DOHH2 (cell line): ENCODE measurements at regions not wholly inside any gene's neighbourhood (a gene's known extent, or its start where the extent isn't known, plus 50 kb on each side); places are given as distances from the start of the nearest gene placed in this dataset.

Experiments
- H3F3A ChIP-seq: fragments of 200-600 bp; sonication (generic), shearing (Covaris generic); 2 replicates; pipeline ENCODE4 v1.6.0; 2016; ENCODE audit warnings: antibody characterized with exemption, mild to moderate bottlenecking; ENCODE audit not compliant: control insufficient read depth, insufficient read depth
- H3K27ac ChIP-seq: fragments of 200-600 bp; sonication (generic); 2 replicates; pipeline ENCODE4 v1.5.1; 2014; ENCODE audit warnings: low read depth, mild to moderate bottlenecking, low read length, moderate library complexity
- H3K27me3 ChIP-seq: fragments of 200-600 bp; sonication (generic); 2 replicates; pipeline ENCODE4 v1.6.1; 2014; ENCODE audit warnings: mild to moderate bottlenecking, low read length, mixed read lengths; ENCODE audit not compliant: control insufficient read depth
- H3K36me3 ChIP-seq: fragments of 200-600 bp; sonication (generic); 2 replicates; pipeline ENCODE4 v1.6.1; 2014; ENCODE audit warnings: mild to moderate bottlenecking, low read length, moderate library complexity, mixed read lengths; ENCODE audit not compliant: control insufficient read depth
- H3K4me1 ChIP-seq: fragments of 200-600 bp; sonication (generic); 2 replicates; pipeline ENCODE4 v1.6.1; 2014; ENCODE audit warnings: mild to moderate bottlenecking, low read length, mixed read lengths; ENCODE audit not compliant: control insufficient read depth
- H3K4me2 ChIP-seq: fragments of 200-600 bp; sonication (generic); 2 replicates; pipeline ENCODE4 v1.6.0; 2014; ENCODE audit warnings: mild to moderate bottlenecking, low read length, moderate library complexity
- H3K4me3 ChIP-seq: fragments of 200-600 bp; sonication (generic); 2 replicates; pipeline ENCODE4 v1.5.1; 2014; ENCODE audit warnings: mild to moderate bottlenecking, low read length, mixed read lengths
- H3K79me2 ChIP-seq: fragments of 200-600 bp; sonication (generic); 2 replicates; pipeline ENCODE4 v1.6.1; 2014; ENCODE audit warnings: mild to moderate bottlenecking, low read length, mixed read lengths; ENCODE audit not compliant: control insufficient read depth
- H3K9me2 ChIP-seq: fragments of 200-600 bp; sonication (generic); replicated peaks from 2 replicates; pipeline ENCODE4 v1.6.1; 2014; ENCODE audit warnings: mild to moderate bottlenecking, low read length, mixed read lengths; ENCODE audit not compliant: control insufficient read depth
- H3K9me3 ChIP-seq: fragments of 200-600 bp; sonication (generic); 2 replicates; pipeline ENCODE4 v1.6.1; 2014; ENCODE audit warnings: antibody characterized with exemption, low read length, mixed read lengths; ENCODE audit not compliant: control insufficient read depth, insufficient read depth
- H4K20me1 ChIP-seq: fragments of 200-600 bp; sonication (generic); 2 replicates; pipeline ENCODE4 v1.6.0; 2014; ENCODE audit warnings: low read depth, mild to moderate bottlenecking, antibody characterized with exemption, low read length, moderate library complexity; ENCODE audit not compliant: control insufficient read depth, insufficient read depth
- EZH2phosphoT487 ChIP-seq: fragments of 200-600 bp; sonication (generic); IDR thresholded peaks from 2 replicates; pipeline ENCODE4 v1.6.1; 2017; ENCODE audit warnings: borderline replicate concordance, mild to moderate bottlenecking, antibody characterized with exemption, low read length, moderate library complexity, mixed read lengths
- TF ChIP-seq, protein P1 (sequence below): fragments of 200-600 bp; sonication (generic); IDR thresholded peaks from one replicate; pipeline ENCODE4 v1.5.1; 2014; ENCODE audit warnings: antibody characterized with exemption, mild to moderate bottlenecking, low read depth, low read length; ENCODE audit not compliant: poor library complexity, severe bottlenecking

DNA sequence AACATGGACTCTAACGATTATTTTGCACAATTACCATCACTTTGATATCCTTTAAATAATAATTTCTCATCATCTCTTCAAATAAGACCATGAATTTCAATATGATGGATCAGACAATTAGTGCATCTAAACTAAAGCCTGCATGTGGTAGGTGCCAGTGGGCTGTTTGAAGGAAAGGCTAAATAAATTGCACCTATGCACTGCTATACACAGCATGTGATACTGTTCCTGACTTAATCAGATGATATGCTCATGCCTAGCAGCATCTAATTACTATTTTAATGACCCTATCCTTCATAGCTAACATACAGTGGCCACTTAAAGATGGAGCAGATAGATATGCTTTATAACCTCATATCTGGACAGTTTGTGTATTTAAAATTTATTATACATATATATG, 731.6 kb upstream of the MANEA start:
- Histone ChIP-seq H3K4me2 (no peak overlapping the region), H3K4me1 (no peaks in the 10 kb centered on the region), H3K27ac (no peak overlapping the region), H3F3A (no peaks in the 10 kb centered on the region), H3K9me3 (no peaks in the 10 kb centered on the region), H3K79me2 (no peaks in the 10 kb centered on the region), H3K27me3 (no peaks in the 10 kb centered on the region), H3K4me3 (no peak overlapping the region), H4K20me1 (no peaks in the 10 kb centered on the region), H3K9me2 (no peaks in the 10 kb centered on the region), H3K36me3 (no peaks in the 10 kb centered on the region)
- TF ChIP-seq, protein P1, sequence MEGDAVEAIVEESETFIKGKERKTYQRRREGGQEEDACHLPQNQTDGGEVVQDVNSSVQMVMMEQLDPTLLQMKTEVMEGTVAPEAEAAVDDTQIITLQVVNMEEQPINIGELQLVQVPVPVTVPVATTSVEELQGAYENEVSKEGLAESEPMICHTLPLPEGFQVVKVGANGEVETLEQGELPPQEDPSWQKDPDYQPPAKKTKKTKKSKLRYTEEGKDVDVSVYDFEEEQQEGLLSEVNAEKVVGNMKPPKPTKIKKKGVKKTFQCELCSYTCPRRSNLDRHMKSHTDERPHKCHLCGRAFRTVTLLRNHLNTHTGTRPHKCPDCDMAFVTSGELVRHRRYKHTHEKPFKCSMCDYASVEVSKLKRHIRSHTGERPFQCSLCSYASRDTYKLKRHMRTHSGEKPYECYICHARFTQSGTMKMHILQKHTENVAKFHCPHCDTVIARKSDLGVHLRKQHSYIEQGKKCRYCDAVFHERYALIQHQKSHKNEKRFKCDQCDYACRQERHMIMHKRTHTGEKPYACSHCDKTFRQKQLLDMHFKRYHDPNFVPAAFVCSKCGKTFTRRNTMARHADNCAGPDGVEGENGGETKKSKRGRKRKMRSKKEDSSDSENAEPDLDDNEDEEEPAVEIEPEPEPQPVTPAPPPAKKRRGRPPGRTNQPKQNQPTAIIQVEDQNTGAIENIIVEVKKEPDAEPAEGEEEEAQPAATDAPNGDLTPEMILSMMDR = no peak
- no peak for TF ChIP-seq EZH2phosphoT487

DNA sequence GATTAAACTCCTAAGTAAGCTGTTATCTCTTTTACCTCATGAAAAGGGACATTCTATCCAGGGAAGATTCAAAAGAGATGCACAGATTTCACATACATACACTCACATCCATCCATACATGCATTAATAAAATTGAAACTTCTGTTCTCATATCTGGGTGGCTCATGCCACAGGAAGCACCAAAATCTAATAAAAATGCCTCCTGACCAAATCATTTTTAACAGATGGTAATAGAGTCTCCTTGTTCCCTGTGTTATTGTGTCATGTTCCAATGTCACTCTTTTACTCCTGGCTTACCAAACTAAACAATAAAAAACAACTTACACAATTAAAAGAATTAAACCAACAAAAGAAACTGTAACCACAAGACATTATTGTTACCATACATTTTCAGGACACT, 742.1 kb upstream of the MANEA start:
- H3K4me1 ChIP-seq = no peaks in the 10 kb centered on the region
- H3F3A ChIP-seq = no peaks in the 10 kb centered on the region
- no peak overlapping the region for H3K27ac ChIP-seq
- H3K27me3 ChIP-seq = no peaks in the 10 kb centered on the region
- H4K20me1 ChIP-seq = no peaks in the 10 kb centered on the region
- H3K79me2 ChIP-seq = no peaks in the 10 kb centered on the region
- TF ChIP-seq EZH2phosphoT487 = no peak
- TF ChIP-seq, protein P1 = no peak
- no peaks in the 10 kb centered on the region for H3K9me3 ChIP-seq
- no peak overlapping the region for H3K4me3 ChIP-seq
- H3K4me2 ChIP-seq = no peak overlapping the region
- no peaks in the 10 kb centered on the region for H3K9me2 ChIP-seq
- no peaks in the 10 kb centered on the region for H3K36me3 ChIP-seq

DNA sequence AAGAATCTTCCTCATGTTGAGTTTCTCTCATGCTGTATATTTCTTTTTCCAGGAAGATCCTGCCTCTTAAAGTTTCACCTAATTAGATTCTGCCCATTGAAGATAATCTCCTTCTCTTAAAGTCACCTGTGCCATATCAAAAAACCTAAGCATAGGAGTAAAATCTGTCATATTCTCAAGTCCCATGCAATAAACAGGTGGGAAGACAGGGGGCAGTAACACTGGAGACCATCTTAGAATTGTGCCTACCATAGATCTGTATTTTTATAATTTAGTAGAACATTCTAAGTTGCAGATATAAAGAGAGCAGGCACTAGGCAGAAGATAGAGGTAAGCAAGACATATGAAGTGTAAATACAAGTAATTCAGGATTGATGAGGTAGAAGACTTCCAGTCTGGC, 763.5 kb upstream of the MANEA start:
- H3K9me2 ChIP-seq = no peaks in the 10 kb centered on the region
- H4K20me1 ChIP-seq = no peaks in the 10 kb centered on the region
- no peaks in the 10 kb centered on the region for H3K9me3 ChIP-seq
- no peaks in the 10 kb centered on the region for H3K79me2 ChIP-seq
- H3K27ac ChIP-seq = no peak overlapping the region
- H3F3A ChIP-seq = no peaks in the 10 kb centered on the region
- H3K4me2 ChIP-seq = no peak overlapping the region
- TF ChIP-seq, protein P1 = no peak
- no peak for TF ChIP-seq EZH2phosphoT487
- H3K36me3 ChIP-seq = no peaks in the 10 kb centered on the region
- H3K27me3 ChIP-seq = no peaks in the 10 kb centered on the region
- no peaks in the 10 kb centered on the region for H3K4me1 ChIP-seq
- H3K4me3 ChIP-seq = no peak overlapping the region

DNA sequence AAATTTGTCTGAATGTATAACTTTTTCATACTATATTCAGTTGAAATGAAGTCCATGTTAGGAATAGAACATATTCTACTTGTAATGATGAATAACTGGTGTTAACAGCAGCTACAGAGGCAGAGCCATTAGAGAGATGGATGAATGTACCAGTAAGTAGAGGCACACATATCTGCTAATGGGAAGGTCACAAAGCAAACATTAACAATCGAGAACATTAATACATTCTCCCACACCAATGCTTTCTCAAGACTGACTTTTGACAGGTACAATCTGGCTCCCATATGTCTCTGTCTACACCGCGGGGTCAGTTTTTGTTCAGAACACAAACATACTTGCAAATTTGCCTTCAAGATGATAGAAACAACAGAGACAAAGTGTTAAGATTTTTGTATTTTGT, 776.0 kb upstream of the MANEA start:
- Histone ChIP-seq H3K9me3 (no peaks in the 10 kb centered on the region), H4K20me1 (no peaks in the 10 kb centered on the region), H3K4me3 (no peak overlapping the region), H3K4me1 (no peaks in the 10 kb centered on the region), H3K36me3 (no peaks in the 10 kb centered on the region), H3K27ac (no peak overlapping the region), H3K27me3 (no peaks in the 10 kb centered on the region), H3K79me2 (no peaks in the 10 kb centered on the region), H3K4me2 (no peak overlapping the region), H3F3A (no peaks in the 10 kb centered on the region), H3K9me2 (no peaks in the 10 kb centered on the region)
- TF ChIP-seq EZH2phosphoT487 = no peak
- TF ChIP-seq, protein P1 = no peak
